Renal cortex interstitium (tissue), 11 donors: ENCODE measurements at regions not wholly inside any gene's neighbourhood (a gene's known extent, or its start where the extent isn't known, plus 50 kb on each side); places are given as distances from the start of the nearest gene placed in this dataset.
A peak's percentile ranks its signal among the peaks of the same experiment; 100 is the strongest.

ENCODE experiments used
- DNase-seq, 11 donors: peaks; one replicate each; pipeline ENCODE4 v3.0.0-alpha.2; 2013; ENCODE audit warnings: low read depth in 9 of 11, low spot score in 4 of 11; ENCODE audit errors: extremely low read depth in 1 of 11

DNA sequence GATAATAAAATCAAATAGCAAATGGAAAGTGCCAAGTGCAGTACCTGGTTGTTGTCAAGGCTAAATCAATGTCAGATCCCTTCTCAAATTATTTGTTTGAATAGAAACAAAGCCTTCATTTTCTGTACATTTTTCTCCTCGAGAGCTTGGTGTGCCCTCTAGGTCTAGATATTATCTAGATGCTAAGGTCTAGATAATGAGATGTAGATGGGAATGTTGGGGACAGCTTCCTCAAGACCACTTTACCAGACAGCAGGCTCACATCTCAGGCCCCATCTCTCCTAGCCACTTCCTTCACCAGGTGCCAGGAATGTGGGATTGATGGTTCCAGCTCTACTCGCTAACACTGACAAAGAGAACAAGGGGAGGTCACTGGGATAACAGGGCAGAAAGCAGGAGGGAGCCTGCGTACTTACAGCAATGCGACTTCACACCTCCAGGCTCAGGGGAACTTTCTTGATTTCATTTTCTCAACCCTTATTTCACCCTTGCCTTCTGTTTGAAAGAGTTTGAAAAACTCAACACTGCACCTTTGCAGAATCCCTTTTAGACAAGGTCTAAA, 451.4 kb upstream of the VSTM2A start:
- no peak for DNase-seq

DNA sequence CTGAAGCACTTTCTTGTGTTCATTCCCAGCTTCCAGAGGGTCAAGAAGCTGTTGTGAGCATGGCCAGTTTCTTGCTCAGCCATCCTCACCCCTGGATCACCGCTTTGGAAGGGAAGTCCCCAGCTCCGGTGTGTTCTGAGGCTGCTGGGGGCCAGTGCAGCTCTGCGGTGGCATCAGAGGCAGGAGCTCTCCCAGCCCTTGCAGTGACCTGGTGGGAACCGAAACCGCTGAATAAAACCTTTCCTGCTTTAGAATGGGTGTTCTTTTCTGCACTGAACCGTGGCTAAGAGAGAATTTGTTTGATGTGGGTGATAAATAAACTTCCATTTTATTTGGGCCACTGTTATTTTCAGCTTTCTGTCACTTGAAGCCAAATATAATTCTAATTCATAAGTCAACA, 450.9 kb upstream of the VSTM2A start:
- no peak for DNase-seq

DNA sequence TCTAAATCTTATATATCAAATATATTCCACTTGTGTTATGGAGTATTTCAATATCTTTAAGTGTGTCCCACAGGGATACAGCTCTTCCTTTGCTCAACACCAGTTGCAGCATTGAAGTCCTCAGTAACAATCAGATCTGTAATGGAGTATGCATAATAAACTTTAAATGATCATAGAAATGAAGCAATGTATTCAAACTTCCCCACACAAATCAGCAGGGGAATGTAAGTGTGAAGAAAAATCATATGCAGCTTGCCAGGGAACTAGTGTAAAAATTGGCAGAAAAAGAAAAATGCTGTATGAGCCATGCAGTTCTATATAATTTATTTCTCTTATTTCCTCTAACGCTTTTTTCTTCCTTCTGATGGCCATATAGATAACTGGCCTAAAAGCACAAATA, 444.3 kb upstream of the VSTM2A start:
- DNase-seq: no peak

DNA sequence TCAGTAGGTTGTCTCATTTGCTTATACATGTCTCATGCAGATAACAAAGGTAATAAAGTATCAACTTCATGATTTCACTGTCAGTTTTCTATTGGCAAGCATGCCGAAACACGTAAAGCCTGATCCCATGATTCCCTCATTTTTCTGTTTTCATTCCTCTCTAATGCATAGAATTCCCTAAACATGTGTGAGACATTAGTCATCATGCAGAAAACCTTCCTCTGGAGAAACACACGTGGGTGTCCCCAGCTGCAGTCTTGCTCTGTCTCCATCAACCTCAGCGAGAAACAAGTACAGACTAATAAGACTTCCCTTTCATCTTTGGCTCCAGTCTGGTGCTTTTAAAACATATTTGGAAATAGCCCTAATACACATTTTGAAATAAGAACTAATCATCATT, 432.7 kb upstream of the VSTM2A start:
- DNase-seq: no peak

DNA sequence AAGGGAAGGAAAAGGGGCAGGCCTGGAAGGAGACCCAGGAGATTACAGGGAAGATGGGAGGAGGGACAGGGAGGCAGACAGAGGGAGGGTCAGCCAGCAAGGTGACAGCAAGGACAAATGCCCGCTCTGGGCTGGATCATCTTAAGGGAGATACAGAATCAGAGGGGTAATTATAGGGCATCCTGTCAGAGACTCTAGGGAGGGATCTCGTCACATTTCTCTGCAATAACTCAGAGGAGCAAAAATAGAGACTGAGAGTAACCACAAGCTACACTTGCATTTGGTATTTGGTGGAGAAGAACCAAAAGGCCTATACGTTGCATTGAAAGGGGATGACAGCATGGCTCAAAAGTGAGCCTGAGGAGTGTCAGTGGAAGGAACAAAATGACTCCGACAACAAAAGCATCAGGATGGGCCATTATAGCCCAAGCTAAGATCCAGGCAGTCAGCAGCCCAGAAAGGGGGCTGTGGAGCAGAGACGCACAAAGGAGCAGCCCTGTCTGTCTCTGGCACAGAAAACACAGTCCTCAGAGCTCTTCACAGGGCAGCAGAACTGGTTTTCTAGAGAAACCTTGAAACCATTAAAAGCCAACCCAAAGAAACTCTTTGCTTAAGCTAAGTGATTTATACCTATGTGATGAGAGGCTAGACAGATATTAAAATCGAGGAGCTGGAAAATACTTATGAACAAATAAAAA, 430.2 kb upstream of the VSTM2A start:
- DNase-seq: peak in 2 of 11 donors; percentile 1 to 16

DNA sequence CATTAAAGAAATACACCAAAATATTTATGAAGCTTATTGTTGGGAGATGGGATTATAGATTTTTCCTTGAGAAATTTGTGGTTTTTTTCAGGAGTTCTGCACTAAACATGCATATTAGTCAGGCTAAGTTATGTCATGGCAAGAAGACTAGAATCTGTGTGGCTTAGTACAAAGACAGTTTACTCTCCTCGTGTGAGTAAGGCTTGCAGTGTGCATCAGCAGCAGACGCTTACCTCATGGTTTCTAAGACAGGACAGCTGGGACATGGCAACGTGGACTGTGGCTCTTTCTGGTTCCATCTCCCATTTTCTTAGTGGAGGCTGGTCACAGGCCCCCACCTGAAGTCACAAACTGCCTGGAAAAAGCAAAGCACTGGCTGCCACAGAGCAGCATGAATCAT, 429.6 kb upstream of the VSTM2A start:
- no peak for DNase-seq

DNA sequence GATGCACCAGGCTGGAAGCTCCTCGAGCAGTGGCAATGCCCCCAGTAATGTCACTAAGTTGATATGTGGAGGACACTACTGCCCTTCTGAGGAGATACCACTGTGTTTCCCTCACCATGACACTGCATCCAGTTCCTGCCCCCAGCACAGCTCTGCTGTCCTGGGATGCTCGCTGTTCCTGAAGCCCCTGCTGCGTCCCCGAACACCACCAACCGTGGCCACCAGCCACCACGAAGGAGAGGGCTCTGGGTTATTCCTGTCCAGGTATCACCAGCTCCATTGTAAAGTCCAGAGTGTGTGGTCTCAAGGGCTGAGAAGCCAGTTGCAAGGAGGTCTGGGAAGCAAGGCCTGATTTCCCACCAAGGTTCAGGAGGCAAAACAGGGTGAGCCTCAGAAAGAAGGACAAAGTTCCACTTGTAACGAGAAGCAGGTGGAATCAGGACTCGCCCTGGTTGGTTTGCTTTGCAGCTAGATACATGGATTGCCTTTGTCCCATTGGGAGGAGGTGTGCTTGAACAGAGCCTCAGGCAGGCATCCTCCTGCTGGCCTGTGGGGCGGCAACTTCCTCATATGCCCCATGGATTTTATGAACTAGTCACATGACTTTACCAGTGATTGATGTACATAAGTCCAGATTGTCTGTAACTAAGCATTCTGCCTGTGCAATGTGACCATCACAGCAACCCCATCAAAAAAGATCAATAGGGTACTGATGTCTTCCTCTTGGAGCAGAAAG, 427.0 kb upstream of the VSTM2A start:
- no peak for DNase-seq

DNA sequence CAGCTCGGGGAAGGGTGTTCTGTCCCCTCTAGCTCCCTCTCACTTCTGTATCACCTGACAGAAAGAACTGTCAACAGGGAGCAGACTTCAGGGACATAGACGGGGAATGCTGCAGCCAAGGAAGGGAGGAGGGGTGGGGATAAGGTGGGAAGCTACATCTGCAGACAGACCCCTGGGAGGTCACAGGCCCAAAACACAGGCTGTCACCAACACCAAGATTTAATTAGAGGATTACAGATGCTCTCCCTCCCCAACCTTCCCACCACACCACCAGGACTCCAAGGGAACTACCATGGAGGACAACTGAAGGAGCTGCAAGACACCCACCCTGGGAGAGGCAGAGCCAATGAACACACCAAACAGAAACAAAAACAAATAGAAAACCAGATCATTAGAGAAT, 425.2 kb upstream of the VSTM2A start:
- DNase-seq: no peak

DNA sequence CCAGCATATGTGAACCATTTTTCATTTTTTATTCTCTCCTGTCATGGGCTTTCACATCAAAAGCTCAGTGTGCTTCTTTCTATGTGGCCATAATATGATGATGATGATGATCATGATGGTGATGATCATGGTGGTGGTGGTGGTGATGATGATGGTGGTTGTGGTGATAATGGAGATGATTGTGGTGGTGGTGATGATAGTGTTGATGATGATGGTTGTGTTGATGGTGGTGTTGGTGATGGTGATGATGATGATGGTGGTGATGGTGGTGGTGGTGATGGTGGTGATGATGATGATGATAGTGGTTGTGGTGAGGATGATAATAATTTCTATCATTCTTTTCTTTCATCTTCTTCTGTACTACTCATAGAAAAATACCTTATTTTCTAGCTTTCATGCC, 413.1 kb upstream of the VSTM2A start:
- DNase-seq: no peak

DNA sequence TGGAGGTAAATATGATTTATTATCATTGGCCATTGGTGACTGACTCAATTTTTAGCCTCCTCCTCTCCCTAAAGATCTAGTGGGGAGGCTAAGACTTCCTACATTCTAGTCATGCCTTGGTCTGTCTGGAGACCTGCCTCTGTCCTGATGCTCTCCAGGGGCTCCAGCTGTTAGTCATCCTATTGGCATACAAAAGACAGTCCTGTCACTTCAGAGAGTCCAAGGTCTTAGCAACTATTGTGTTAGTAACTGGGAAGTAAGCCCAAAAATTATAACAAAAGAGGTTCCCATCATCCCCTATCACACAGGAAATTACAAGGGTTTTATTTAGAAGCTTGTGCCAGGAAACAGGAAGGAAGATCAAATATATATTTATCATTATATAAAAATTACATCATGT, 400.6 kb upstream of the VSTM2A start:
- no peak for DNase-seq

DNA sequence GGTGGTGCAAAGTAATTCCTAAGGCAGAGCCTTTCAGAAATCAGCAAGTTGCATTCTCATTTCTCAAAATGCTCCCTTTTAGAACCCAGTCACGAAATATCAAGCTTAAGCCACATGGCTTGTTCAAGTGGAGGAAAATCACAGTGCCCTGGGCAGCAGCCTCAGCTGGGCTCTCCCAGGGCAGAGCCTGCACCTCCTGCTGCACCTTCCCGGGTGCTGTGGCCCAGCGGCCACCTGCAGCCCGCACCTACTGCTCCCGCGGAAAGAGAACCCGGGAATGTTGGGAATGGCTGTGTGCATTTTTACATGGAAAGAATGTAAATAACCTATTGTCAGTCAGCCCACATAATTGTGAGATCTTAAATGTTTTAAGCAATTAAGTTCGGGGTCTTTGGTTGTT, 396.5 kb upstream of the VSTM2A start:
- no peak for DNase-seq

DNA sequence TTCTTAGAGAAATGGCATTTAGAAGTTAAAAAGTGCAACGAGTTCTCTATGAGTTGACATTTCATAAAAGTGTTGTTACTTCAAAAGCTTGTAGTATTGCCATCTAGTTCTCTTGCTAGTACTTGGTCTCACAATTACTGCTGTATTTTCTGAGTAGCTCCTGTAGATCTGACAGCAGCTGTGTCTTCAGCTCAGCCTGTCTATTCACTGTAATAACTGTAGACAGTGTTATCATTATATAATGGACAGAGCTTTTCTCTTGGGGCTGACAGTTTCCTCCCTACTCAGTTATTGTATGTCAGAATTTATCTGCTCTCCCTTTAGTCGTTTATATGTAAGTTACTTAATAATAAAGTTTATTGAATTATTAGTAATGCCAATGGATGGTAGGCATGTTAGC, 388.7 kb upstream of the VSTM2A start:
- DNase-seq: no peak

DNA sequence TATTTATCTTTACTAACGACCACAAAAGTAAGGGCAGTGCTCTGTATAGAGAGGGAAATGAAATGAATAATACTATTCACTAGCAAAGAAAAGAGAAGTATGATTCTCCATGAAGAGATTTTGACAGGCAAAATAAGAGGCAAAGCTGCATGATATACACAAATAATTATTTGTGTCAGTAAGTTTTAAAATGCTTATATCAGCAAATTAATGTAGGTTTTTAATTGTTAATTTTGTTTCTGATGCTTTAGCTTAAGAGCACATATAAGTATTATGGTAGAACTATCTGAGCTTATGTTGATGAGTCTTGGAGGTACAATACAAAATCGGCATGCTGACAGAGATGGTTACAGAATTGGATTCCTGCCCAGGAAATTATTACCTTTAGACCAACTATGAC, 383.1 kb upstream of the VSTM2A start:
- DNase-seq: no peak

DNA sequence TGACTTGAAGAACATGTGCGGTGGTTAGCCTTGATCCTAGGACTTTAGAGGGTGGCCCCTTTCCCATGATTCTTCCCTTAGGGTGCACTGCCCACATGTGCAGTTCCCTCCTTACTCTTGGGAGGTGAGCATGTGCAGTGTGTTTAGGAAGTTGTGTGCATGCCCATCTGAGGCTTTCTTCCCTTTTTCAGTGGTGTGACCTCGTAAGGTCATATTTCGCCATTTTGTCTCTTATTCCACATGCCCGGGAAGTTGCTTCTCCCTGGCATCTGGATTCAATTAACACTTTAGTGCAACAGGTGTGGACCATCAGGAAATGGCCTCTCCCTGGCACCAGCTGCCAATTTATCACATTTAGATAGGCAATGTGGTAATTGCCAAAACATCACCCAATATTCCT, 380.6 kb upstream of the VSTM2A start:
- DNase-seq: no peak

DNA sequence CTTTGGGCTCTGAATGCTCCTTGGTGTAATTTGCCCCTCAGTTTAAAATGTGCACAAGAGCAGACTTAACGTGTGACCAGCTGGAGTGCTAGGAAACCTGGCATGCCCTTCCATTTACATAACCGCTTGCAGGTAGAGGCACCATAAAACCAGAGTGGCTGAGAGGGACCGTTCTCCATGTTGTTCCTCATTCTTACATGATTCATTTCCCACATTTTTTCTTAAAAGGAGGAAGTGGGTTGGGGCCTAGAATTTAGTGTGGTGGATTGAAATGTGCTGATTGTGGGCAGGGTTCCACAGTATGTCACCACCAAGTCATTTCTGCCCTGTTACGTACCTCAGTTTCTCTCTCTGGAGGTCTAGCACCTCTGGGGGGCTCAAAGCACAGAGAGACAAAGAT, 375.8 kb upstream of the VSTM2A start:
- no peak for DNase-seq

DNA sequence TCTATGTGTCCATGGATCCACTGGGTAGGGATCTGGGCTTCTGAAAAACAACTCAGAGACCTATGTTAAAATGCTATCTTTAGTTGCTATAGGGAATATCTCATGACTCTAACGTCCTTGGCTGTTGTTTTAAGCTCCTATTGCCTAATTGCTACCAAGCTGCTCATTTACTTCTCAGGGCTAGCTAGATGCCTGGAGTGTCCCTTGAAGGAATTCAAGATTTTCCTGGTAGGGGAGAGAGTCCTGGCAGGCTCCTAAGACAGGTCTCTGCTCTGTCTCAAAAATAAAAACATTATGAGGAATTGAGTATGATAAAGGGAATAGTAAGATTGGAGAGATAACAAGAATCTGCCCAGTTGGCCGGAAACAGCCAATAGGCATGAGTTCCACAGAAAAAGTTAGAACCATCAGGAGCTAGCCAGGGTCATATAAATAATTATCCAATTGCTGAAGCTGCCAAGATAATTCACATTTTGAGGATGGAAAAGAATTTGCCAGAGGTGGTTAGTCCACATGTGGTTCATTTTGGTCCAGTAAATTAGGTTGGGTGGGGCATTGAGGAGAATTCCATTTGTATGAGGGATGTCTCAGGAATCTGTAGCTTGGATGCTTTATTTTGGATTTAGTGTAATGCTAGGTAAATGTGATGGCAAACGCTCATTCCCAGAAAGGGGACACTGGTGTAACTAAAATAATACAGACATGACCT, 362.7 kb upstream of the VSTM2A start:
- no peak for DNase-seq

DNA sequence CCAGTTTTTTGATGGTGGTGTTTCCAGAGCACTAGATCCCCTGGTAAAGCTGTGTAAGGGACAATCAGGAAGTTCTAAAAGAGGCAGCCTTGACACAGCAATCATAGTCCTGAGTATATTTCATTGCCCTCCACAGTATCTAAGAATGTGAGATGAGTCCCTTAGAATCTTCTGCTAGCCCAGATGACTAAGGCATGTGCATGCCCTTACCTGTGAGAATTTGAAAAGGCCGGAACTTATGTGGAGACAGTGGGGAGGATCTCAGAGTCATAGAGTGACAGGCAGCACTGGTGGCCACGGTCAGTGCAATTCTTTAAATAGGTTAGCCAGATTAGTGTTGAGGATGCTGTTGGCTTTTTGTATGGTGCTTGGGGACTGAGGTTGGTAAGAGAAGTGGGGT, 361.4 kb upstream of the VSTM2A start:
- DNase-seq: no peak

DNA sequence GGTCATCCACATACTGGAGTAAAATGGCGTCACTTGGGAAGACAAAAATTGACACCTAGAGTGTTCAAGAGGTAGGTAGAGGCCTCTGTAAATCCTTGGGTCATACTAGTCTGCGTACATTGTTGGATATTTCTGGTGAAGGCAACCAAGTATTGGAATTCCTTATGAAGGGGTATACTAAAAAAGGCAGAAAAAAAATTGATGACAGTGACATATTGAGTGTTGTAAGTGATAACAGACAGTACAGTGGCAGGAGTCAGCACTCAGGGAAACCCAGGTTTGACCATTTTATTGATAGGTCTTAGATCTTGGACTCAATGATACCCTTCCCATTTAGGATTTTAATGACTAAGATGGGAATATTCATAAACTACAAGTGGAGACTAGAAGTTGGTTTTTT, 359.1 kb upstream of the VSTM2A start:
- no peak for DNase-seq

DNA sequence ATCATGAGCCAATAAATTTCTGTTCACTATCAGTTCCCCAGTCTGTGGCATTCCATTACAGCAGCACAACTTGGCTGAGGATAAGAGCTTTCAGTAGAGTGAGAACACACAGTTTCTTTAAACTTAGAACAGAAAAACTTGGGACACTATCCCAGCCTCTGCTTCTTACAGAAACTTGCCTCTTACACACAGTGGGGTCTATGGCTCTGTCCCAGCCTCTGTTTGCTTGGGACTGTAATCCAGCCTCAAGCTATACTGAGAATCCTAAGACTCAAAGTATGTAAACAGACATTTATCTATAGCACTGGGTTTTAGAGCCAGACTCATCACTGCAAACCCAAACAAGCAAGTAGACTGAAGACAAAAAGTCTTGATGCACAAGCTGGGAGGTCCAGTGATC, 355.8 kb upstream of the VSTM2A start:
- DNase-seq: no peak
